Thyroid gland (tissue), 4 donors: ENCODE measurements at regions not wholly inside any gene's neighbourhood (a gene's known extent, or its start where the extent isn't known, plus 50 kb on each side); places are given as distances from the start of the nearest gene placed in this dataset.

Source experiments
- CTCF ChIP-seq, 6 experiments: fragments of 200-600 bp in 3 of 6; fragments of 450-650 bp in 3 of 6; sonication (generic) in 3 of 6; IDR thresholded peaks; one replicate each; pipeline ENCODE4 v1.5.1; 2016 to 2019; ENCODE audit warnings: antibody characterized with exemption in 6 of 6, mild to moderate bottlenecking in 2 of 6, inconsistent platforms in 1 of 6, moderate library complexity in 1 of 6
- POLR2A ChIP-seq, 2 donors: fragments of 450-650 bp; IDR thresholded peaks; one replicate each; pipeline ENCODE4 v1.6.1; 2017; ENCODE audit warnings: antibody characterized with exemption in 2 of 2, mild to moderate bottlenecking in 2 of 2, moderate library complexity in 1 of 2

- TF ChIP-seq POLR2A (IDR thresholded peaks at IDR 0.05), result no peak
- TF ChIP-seq CTCF (IDR thresholded peaks at IDR 0.05), result no peak
These were observed 145.4 kb upstream of the PITX1 start for GRCh38 chr5:135179308-135179980.
